ENCODE measurements at regions not wholly inside any gene's neighbourhood (a gene's known extent, or its start where the extent isn't known, plus 50 kb on each side); places are given as distances from the start of the nearest gene placed in this dataset.

GRCh38 chr10:25683344-25683743 lies 250.7 kb upstream of the MYO3A start:
- TF ChIP-seq ASH2L (IDR thresholded peaks at IDR 0.05; ENCODE audit: low read length), result no peak
- TF ChIP-seq YY1 (IDR thresholded peaks at IDR 0.05; ENCODE audit: low read depth, low read length), result no peak
- no peak for TF ChIP-seq SP1 (IDR thresholded peaks at IDR 0.05; ENCODE audit: low read depth, low read length)
- TF ChIP-seq, protein P1, sequence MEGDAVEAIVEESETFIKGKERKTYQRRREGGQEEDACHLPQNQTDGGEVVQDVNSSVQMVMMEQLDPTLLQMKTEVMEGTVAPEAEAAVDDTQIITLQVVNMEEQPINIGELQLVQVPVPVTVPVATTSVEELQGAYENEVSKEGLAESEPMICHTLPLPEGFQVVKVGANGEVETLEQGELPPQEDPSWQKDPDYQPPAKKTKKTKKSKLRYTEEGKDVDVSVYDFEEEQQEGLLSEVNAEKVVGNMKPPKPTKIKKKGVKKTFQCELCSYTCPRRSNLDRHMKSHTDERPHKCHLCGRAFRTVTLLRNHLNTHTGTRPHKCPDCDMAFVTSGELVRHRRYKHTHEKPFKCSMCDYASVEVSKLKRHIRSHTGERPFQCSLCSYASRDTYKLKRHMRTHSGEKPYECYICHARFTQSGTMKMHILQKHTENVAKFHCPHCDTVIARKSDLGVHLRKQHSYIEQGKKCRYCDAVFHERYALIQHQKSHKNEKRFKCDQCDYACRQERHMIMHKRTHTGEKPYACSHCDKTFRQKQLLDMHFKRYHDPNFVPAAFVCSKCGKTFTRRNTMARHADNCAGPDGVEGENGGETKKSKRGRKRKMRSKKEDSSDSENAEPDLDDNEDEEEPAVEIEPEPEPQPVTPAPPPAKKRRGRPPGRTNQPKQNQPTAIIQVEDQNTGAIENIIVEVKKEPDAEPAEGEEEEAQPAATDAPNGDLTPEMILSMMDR (IDR thresholded peaks at IDR 0.05; ENCODE audit: control extremely low read depth in 1 of 3, insufficient read depth in 1 of 3, low read depth in 1 of 3, low read length in 3 of 3), result no peak
- TF ChIP-seq POLR2AphosphoS5 (IDR thresholded peaks at IDR 0.05; ENCODE audit: low read depth, low read length), result no peak
